Neutrophil (primary cell): ENCODE measurements at regions not wholly inside any gene's neighbourhood (a gene's known extent, or its start where the extent isn't known, plus 50 kb on each side); places are given as distances from the start of the nearest gene placed in this dataset.

ENCODE experiments used
- H3K27ac ChIP-seq: fragments of 200-600 bp; sonication (generic); 2 replicates; pipeline ENCODE4 v1.5.1; 2016; ENCODE audit warnings: mild to moderate bottlenecking, moderate library complexity
- H3K27me3 ChIP-seq: fragments of 200-600 bp; sonication (generic); 2 replicates; pipeline ENCODE4 v1.6.0; 2016; ENCODE audit warnings: mild to moderate bottlenecking
- H3K36me3 ChIP-seq: fragments of 200-600 bp; sonication (generic); 2 replicates; pipeline ENCODE4 v1.5.1; 2017
- H3K4me1 ChIP-seq, 2 experiments: fragments of 200-600 bp in 1 of 2; sonication (generic) in 1 of 2; 1 replicate in 1 of 2; 2 replicates in 1 of 2; pipeline versions ENCODE4 v1.5.1 to v1.6.1; 2013 to 2016; ENCODE audit warnings: low read depth in 1 of 2, low read length in 1 of 2, mild to moderate bottlenecking in 1 of 2, moderate library complexity in 1 of 2; ENCODE audit not compliant: control insufficient read depth in 1 of 2, insufficient read depth in 1 of 2
- H3K4me3 ChIP-seq, 2 experiments: fragments of 200-600 bp in 1 of 2; sonication (generic) in 1 of 2; 1 replicate in 1 of 2; 2 replicates in 1 of 2; pipeline ENCODE4 v1.5.1; 2013 to 2016; ENCODE audit warnings: low read depth in 1 of 2, low read length in 1 of 2, mild to moderate bottlenecking in 1 of 2, moderate library complexity in 1 of 2
- H3K9me3 ChIP-seq: fragments of 200-600 bp; sonication (generic); 2 replicates; pipeline ENCODE4 v1.5.1; 2016
- TF ChIP-seq, protein P1 (sequence below): fragments of 200-600 bp; sonication (generic); IDR thresholded peaks from 2 replicates; pipeline ENCODE4 v1.5.1; 2016; ENCODE audit warnings: antibody characterized with exemption

GRCh38 chr20:4635781-4636180 lies 50.5 kb upstream of the PRNP start:
- Histone ChIP-seq H3K4me1 (peaks cover 0 to 12% of the 10 kb centered on the region in 2 experiments), H3K9me3 (no peaks in the 10 kb centered on the region), H3K4me3 (no peak overlapping the region), H3K27ac (no peak overlapping the region), H3K36me3 (no peaks in the 10 kb centered on the region), H3K27me3 (peaks cover 7% of the 10 kb centered on the region)
- TF ChIP-seq, protein P1, sequence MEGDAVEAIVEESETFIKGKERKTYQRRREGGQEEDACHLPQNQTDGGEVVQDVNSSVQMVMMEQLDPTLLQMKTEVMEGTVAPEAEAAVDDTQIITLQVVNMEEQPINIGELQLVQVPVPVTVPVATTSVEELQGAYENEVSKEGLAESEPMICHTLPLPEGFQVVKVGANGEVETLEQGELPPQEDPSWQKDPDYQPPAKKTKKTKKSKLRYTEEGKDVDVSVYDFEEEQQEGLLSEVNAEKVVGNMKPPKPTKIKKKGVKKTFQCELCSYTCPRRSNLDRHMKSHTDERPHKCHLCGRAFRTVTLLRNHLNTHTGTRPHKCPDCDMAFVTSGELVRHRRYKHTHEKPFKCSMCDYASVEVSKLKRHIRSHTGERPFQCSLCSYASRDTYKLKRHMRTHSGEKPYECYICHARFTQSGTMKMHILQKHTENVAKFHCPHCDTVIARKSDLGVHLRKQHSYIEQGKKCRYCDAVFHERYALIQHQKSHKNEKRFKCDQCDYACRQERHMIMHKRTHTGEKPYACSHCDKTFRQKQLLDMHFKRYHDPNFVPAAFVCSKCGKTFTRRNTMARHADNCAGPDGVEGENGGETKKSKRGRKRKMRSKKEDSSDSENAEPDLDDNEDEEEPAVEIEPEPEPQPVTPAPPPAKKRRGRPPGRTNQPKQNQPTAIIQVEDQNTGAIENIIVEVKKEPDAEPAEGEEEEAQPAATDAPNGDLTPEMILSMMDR = no peak

GRCh38 chr20:4635342-4635741 lies 50.9 kb upstream of the PRNP start:
- TF ChIP-seq, protein P1 = no peak
- H3K27ac ChIP-seq = no peak overlapping the region
- H3K9me3 ChIP-seq = no peaks in the 10 kb centered on the region
- H3K4me1 ChIP-seq = peaks cover 0 to 12% of the 10 kb centered on the region in 2 experiments
- H3K27me3 ChIP-seq = peaks cover 7% of the 10 kb centered on the region
- H3K36me3 ChIP-seq = no peaks in the 10 kb centered on the region
- H3K4me3 ChIP-seq = no peak overlapping the region

DNA sequence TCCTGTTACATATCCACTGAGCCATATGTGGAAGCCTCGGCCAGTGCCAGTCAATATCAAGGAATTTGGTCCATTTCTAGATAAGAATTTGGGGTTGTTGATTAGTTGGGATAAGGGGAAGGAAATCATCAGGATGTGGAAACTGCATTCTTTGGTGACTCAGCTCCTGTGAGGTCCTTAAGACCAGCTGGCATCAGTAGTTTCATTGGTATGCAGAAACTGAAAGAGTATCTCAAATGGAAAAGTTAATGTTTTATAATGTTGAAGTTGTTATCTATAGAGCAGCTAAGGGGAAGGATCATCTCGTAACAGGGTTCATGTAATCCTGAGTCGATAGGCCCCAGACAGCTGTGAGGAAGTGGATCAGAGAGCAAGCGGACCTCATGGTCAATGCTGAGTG lies 52.5 kb upstream of the PRNP start:
- TF ChIP-seq, protein P1 = no peak
- Histone ChIP-seq H3K9me3 (no peaks in the 10 kb centered on the region), H3K27me3 (peaks cover 7% of the 10 kb centered on the region), H3K4me1 (peaks cover 0 to 12% of the 10 kb centered on the region in 2 experiments), H3K27ac (no peak overlapping the region), H3K36me3 (no peaks in the 10 kb centered on the region), H3K4me3 (no peak overlapping the region)

GRCh38 chr20:4633379-4633778 lies 52.9 kb upstream of the PRNP start:
- Histone ChIP-seq H3K4me3 (no peak overlapping the region), H3K36me3 (no peaks in the 10 kb centered on the region), H3K4me1 (peaks cover 0 to 12% of the 10 kb centered on the region in 2 experiments), H3K9me3 (no peaks in the 10 kb centered on the region), H3K27ac (no peak overlapping the region), H3K27me3 (peaks cover 7% of the 10 kb centered on the region)
- TF ChIP-seq, protein P1 = no peak

DNA sequence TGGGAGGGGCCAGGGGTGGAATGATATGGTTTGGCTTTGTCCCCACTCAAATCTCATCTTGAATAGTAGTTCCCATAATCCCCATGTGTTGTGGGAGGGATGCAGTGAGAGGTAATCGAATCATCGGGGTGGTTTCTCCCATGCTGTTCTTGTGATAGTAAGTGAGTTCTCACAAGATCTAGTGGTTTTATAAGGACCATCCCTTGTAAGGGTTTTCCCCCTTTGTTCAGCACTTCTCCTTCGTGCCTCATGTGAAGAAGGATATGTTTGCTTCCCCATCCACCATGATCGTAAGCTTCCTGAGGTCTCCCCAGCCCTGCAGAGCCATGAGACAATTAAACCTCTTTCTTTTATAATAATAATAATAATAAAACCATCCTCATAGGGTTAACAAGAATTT lies 53.4 kb upstream of the PRNP start:
- Histone ChIP-seq H3K27me3 (peaks cover 7% of the 10 kb centered on the region), H3K36me3 (no peaks in the 10 kb centered on the region), H3K4me3 (no peak overlapping the region), H3K27ac (no peak overlapping the region), H3K9me3 (no peaks in the 10 kb centered on the region), H3K4me1 (peaks cover 0 to 12% of the 10 kb centered on the region in 2 experiments)
- TF ChIP-seq, protein P1 = no peak

DNA sequence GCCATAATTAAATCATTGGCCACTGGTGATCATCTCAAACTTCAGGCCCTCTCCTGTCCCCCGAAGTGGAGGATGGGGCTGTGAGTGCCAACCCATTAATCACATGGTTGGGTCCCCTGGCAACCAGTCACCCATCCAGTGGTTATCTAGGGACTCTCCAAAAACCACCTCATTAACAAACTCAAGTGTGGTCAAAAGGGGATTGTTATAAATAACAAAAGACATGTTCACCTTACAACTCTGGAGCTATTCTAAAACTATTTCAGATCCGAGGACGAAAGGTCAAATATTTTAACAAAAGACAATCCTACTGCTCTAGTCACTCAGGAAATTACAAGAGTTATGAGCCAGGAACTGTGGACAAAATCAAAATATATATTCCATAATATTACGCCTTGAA lies 60.0 kb upstream of the PRNP start:
- Histone ChIP-seq H3K27ac (no peak overlapping the region), H3K27me3 (peaks cover under 1% of the 10 kb centered on the region), H3K36me3 (no peaks in the 10 kb centered on the region), H3K9me3 (no peaks in the 10 kb centered on the region), H3K4me3 (no peak overlapping the region), H3K4me1 (no peaks in the 10 kb centered on the region)
- TF ChIP-seq, protein P1 = no peak
